Kidney tubule cell (primary cell): ENCODE measurements at regions not wholly inside any gene's neighbourhood (a gene's known extent, or its start where the extent isn't known, plus 50 kb on each side); places are given as distances from the start of the nearest gene placed in this dataset.

Source experiments
- DNase-seq: peaks from one replicate; pipeline ENCODE4 v3.0.0-alpha.2; 2018; ENCODE audit warnings: low spot score

- no peak for DNase-seq
Observed at GRCh38 chr10:78543031-78543748, 509.5 kb downstream of the RPS24 start.

DNA sequence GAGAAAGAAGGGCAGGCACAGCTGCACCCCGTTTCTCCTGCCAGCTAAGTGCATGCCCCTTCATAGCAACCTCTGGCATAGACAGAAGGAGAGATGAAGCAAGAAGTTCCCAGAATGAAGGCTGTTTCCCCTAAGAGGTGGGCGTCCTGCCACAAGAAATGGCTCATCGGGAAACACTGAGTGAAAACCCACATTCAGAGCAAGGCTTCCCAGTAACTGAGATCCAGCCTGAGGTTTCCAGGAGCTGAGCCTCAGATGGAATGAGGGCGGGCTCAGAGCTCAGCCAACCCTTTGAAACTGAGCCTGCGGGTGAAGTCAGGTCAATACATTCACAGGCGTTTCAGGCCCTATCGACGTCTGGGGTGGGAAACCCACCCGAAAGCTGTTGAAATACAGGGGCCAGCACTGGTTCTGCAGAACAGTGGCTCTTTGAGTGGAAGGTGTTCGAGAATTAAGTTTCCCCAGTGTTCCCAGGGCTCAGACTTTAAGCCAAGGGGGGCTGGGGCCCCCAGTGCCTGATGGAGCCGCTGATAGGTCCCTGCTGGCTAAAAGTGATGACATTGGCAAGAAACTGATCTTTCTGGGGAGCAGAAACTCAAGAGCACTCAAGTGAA, 510.2 kb downstream of the RPS24 start:
- DNase-seq = no peak

GRCh38 chr10:78544423-78545090, 510.9 kb downstream of the RPS24 start:
- DNase-seq = no peak

GRCh38 chr10:78545756-78546155, 512.1 kb downstream of the RPS24 start:
- no peak for DNase-seq

GRCh38 chr10:78547397-78547796, 513.7 kb downstream of the RPS24 start:
- DNase-seq = no peak

GRCh38 chr10:78547905-78548304, 514.2 kb downstream of the RPS24 start:
- DNase-seq = no peak

GRCh38 chr10:78548369-78548768, 514.7 kb downstream of the RPS24 start:
- DNase-seq = no peak

- DNase-seq = no peak
Observed at GRCh38 chr10:78549140-78549935, 515.7 kb downstream of the RPS24 start.

GRCh38 chr10:78550090-78550489, 516.4 kb downstream of the RPS24 start:
- no peak for DNase-seq

- no peak for DNase-seq
Observed at GRCh38 chr10:78550716-78551115, 517.1 kb downstream of the RPS24 start.

DNA sequence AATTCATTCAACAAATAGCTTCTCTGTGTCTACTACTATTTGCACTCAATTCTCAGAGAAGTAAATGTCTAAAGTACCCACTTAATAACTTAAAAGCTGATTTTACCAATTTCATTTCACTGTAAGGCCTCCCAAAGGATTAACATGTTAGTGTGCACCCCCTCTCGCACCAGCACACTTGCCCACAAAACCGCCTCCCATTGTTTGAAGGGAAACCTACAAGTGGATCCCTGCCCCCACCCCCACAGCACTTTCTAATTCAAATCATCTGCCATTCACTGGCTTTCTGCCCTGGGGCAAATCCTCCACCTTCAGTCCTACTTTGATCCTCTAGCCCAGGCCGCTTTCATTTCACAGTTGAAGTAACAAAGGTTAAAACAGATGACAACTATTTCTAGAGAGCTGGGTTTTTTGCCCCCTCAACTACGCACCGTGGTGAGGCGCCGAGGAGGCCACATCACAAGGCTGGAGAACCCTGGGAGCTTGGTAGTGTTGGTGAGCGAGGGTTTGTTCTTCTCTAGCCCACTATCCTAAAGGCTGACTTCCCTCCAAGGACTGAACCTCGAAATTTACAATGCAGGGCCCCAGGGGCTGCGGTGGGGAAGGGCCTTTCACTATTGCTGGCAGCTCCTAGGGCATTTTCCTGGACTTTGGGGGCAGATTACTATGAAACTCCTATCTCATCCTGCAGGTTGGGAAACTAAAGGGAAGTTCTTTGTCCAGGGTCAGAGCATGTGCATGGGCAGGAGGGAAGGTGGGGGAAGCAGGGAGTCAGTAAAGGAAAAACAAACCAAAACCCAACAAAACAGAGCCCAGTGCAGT, 517.4 kb upstream of the ZMIZ1 start:
- no peak for DNase-seq

DNA sequence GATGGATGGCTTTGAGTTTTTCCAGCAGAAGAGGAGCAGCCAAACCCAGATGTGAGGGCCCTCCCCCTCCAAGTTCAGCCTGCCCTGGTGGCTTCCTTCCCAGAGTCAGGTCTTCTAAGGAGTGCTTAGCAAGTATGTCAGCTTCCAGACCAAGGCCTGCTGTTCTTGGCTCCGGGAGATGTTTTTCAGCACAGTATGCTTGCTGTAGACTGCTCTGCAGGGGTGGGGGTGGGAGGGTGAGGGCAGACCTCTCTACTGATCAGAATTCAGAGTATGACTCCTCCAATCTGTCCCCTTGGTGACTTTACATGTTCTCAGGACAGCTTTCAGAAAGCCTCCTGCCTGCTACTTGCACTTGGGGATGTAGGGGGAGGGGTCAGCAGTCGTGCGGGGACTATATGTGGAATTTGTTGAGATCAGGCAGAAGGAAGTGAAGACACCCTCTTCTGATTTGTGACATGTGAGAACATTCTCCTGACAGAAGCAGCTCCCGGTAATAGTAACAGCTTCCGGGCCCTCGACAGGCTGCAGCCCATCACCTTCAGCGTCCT, 516.4 kb upstream of the ZMIZ1 start:
- DNase-seq = no peak

DNA sequence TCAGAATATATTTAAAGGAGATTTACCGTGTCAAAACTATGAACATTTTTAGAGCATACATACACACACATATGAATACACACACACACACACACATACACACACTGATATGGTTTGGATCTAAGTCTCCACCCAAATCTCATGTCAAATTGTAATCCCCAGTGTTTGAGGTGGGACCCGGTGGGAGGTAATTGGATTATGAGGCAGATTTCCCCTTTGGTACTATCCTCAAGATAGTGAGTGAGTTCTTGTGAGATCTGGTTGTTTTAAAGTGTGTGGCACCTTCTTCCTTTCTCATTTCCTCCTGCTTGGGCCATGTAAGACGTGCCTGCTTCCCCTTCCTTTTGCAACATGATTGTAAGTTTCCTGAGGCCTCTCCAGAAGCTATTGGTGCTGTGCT, 515.0 kb upstream of the ZMIZ1 start:
- no peak for DNase-seq

DNA sequence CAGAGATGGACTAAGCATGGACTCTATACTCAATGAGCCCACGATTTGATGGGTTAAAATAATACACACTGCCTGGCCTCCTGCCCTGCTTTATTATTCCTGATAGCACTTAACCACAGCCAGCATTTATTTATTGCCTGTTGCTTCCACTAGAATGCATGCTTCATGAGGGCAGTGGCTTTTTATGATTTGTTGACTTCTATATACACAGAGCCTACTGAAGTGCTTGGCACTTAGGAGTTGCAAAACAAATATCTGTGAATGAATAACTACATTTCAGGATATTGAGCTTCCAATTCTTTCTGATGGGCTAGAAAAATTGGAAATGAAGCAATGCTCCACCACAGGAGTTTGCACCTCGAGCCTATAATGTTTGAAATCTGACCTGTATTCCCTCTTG, 513.6 kb upstream of the ZMIZ1 start:
- no peak for DNase-seq

DNA sequence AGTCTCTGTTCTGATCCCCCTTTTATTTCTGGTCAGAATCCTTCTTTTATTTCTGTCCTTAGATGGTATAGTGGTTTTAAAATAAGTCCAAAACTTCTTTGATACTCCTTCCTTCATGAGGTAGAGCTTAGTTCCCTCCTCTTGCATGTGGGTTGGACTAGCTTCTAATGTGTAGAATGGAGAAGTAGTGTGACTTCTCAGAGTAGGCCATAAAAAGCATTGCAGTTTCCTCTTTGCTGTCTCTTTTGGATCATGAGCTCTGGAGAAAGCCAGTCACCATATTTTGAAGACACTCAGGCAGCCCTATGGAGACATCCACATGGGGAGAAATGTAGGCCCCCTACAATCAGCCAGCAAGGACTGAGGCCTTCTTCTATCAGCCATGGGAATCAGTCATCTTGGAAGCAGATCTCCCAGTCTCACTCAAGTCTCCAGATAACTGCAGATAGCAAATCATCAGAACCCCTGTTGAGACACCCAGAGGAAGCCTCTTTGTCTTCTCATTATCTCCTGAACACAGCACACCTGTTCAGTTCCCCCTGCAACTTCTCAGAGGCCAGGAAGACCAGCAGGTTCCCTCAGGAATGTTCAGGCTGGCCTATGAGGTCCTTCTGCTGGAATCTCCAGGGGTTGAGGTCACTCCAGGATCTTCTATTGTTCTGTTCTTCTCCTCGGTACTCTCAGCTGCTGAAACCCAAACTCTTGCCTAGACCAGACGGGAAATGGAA, 511.9 kb upstream of the ZMIZ1 start:
- no peak for DNase-seq

DNA sequence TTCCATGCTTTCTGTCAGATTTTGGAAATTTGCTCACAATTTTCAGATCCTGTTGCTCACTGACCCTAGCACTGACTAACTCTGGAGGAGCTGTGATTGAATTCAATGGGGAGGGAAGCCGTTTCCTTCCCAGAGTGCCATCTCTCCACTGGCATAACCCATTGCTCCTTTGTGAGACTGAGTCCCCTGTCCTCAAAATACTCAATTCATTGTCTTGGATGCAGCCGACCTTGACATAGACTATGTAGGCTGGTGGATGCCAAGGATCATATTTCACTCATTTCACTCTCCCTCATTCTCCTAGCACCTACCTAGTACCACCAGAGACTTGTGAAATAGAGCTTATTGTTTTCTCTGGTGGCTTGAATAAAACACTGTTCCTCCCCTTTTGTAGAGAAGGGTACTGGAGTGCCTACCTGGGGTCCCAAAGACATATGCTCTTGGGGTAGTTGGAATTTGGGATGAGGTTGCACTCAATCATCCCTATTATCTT, 511.3 kb upstream of the ZMIZ1 start:
- DNase-seq = no peak

DNA sequence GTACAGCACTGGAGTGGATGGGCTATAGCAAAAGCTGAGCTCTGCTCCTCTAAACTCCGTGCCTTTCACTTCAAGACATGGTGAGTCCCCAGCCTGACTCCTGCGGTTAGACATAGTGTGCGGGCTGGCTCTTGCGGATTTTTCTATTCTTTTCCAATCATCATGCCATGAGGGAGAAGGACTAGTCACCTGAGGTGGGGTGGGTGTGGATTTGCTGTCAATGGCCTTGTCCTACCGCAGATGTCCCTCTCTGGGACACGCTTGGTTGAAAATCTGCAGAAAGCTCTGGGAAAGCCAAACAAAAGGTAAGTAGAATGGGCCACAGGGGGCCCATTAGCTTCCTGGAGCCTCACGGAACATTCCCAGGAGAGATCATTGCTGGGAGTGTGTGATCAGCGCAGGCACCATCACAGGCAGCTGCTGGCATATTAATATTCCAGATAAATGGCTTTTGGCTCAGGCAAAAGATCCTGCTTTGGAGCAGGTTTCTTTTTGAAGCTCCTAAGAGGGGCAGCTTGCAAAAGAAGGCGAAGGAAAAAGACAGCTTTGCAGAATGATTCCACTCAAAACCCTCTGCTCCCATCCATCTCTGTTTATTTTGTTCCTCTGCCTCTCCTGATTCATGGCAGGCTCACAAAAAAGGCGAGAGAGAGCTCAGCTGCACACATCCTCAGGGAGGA, 509.0 kb upstream of the ZMIZ1 start:
- no peak for DNase-seq

GRCh38 chr10:78560341-78560688, 508.5 kb upstream of the ZMIZ1 start:
- DNase-seq = no peak

- DNase-seq = no peak
Observed at GRCh38 chr10:78563314-78563713, 505.5 kb upstream of the ZMIZ1 start.

- no peak for DNase-seq
Observed at GRCh38 chr10:78565841-78566240, 502.9 kb upstream of the ZMIZ1 start.
